ENCODE measurements at regions not wholly inside any gene's neighbourhood (a gene's known extent, or its start where the extent isn't known, plus 50 kb on each side); places are given as distances from the start of the nearest gene placed in this dataset.

DNA sequence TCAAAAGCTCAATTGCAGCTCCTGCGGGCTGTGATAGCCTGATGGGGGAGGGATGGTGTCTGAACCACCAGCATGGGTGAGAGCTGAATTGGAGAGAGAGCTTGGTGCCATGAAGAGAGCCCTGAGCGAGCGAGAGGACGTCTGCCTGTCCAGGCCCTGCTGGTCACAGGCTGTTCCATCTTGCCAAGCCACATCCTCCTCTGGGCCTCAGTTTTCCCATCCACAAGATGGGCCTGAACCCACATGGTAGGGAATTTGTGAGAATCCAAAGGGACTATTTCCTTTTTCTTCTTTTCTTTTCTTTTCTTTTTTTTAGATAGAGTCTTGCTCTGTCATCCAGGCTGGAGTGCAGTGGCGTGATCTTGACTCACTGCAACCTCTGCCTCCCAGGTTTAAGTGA, 276.4 kb downstream of the VRK1 start:
- TF ChIP-seq, protein P1, sequence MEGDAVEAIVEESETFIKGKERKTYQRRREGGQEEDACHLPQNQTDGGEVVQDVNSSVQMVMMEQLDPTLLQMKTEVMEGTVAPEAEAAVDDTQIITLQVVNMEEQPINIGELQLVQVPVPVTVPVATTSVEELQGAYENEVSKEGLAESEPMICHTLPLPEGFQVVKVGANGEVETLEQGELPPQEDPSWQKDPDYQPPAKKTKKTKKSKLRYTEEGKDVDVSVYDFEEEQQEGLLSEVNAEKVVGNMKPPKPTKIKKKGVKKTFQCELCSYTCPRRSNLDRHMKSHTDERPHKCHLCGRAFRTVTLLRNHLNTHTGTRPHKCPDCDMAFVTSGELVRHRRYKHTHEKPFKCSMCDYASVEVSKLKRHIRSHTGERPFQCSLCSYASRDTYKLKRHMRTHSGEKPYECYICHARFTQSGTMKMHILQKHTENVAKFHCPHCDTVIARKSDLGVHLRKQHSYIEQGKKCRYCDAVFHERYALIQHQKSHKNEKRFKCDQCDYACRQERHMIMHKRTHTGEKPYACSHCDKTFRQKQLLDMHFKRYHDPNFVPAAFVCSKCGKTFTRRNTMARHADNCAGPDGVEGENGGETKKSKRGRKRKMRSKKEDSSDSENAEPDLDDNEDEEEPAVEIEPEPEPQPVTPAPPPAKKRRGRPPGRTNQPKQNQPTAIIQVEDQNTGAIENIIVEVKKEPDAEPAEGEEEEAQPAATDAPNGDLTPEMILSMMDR (conservative IDR thresholded peaks at IDR 0.05), result no peak
- no peak for TF ChIP-seq ZFX (IDR thresholded peaks at IDR 0.05)
